C4-2B (cell line): ENCODE measurements at regions not wholly inside any gene's neighbourhood (a gene's known extent, or its start where the extent isn't known, plus 50 kb on each side); places are given as distances from the start of the nearest gene placed in this dataset.

Experiments used
- H3K27ac ChIP-seq: fragments of 450-650 bp; 2 replicates; pipeline ENCODE4 v1.5.1; 2017
- CTCF ChIP-seq: fragments of 450-650 bp; conservative IDR thresholded peaks from 2 replicates; pipeline ENCODE4 v1.5.1; 2017; ENCODE audit warnings: mild to moderate bottlenecking
- ZFX ChIP-seq: fragments of 450-650 bp; IDR thresholded peaks from 2 replicates; pipeline ENCODE4 v1.6.1; 2017

GRCh38 chr5:168224085-168224484 is 67.4 kb upstream of the WWC1 start:
- H3K27ac ChIP-seq = no peak overlapping the region
- TF ChIP-seq CTCF (no peak), ZFX (no peak)

GRCh38 chr5:168226012-168226411 is 65.4 kb upstream of the WWC1 start:
- H3K27ac ChIP-seq = no peak overlapping the region
- TF ChIP-seq CTCF (no peak), ZFX (no peak)

- H3K27ac ChIP-seq = no peak overlapping the region
- TF ChIP-seq ZFX (no peak), CTCF (no peak)
Measured at GRCh38 chr5:168227001-168227400, 64.4 kb upstream of the WWC1 start.

GRCh38 chr5:168227973-168228615 is 63.4 kb upstream of the WWC1 start:
- TF ChIP-seq CTCF (no peak), ZFX (no peak)
- H3K27ac ChIP-seq = no peak overlapping the region

- H3K27ac ChIP-seq = no peak overlapping the region
- TF ChIP-seq CTCF (no peak), ZFX (no peak)
Measured at GRCh38 chr5:168228668-168229067, 62.8 kb upstream of the WWC1 start.

- TF ChIP-seq ZFX = no peak
- no peak for TF ChIP-seq CTCF
- no peak overlapping the region for H3K27ac ChIP-seq
Measured at GRCh38 chr5:168234133-168234532, 57.3 kb upstream of the WWC1 start.

- no peak for TF ChIP-seq CTCF
- no peak for TF ChIP-seq ZFX
- H3K27ac ChIP-seq = no peak overlapping the region
Measured at GRCh38 chr5:168238463-168238862, 53.0 kb upstream of the WWC1 start.
